Colonic mucosa (tissue), 4 donors: ENCODE measurements at regions not wholly inside any gene's neighbourhood (a gene's known extent, or its start where the extent isn't known, plus 50 kb on each side); places are given as distances from the start of the nearest gene placed in this dataset.

Source experiments
- DNase-seq: peaks from one replicate; pipeline ENCODE4 v3.0.0-alpha.2; 2020
- H3K27ac ChIP-seq: fragments of 200-600 bp; one replicate; pipeline ENCODE4 v1.8.0; 2021
- H3K27me3 ChIP-seq: fragments of 200-600 bp; one replicate; pipeline ENCODE4 v1.8.0; 2021
- H3K36me3 ChIP-seq: fragments of 200-600 bp; one replicate; pipeline ENCODE4 v1.8.0; 2021
- H3K4me1 ChIP-seq: fragments of 200-600 bp; one replicate; pipeline ENCODE4 v1.8.0; 2021; ENCODE audit warnings: mild to moderate bottlenecking
- H3K4me3 ChIP-seq: fragments of 200-600 bp; one replicate; pipeline ENCODE4 v1.8.0; 2021
- H3K9ac ChIP-seq, 2 donors: one replicate each; pipeline ENCODE4 v1.7.0; 2013; ENCODE audit warnings: control low read depth in 2 of 2, low read depth in 2 of 2, low read length in 2 of 2
- H3K9me3 ChIP-seq: fragments of 200-600 bp; one replicate; pipeline ENCODE4 v1.8.0; 2021
- CTCF ChIP-seq: fragments of 200-600 bp; IDR thresholded peaks from one replicate; pipeline ENCODE4 v1.8.0; 2022; ENCODE audit warnings: antibody characterized with exemption, mild to moderate bottlenecking
- intact Hi-C: fragments of 100-400 bp; cut with DNase I; formaldehyde crosslinking; loops from one replicate; pipeline ENCODE4 v1.14.1; 2022
- donor health status: healthy.
- donor health status: DM: no; HTN: no; CAD: no.
- donor health status: DM: no; HTN: no; CAD: no.

- H3K9ac ChIP-seq = no peak overlapping the region
- no peak overlapping the region for H3K27ac ChIP-seq
- no peak overlapping the region for H3K4me3 ChIP-seq
- intact Hi-C loops = no loop called here
- H3K36me3 ChIP-seq = no peaks in the 10 kb centered on the region
- no peaks in the 10 kb centered on the region for H3K9me3 ChIP-seq
- no peak for TF ChIP-seq CTCF
- DNase-seq = no peak
- no peaks in the 10 kb centered on the region for H3K4me1 ChIP-seq
- H3K27me3 ChIP-seq = peaks cover 7% of the 10 kb centered on the region
Measured at GRCh38 chrX:139209342-139209741, 321.2 kb upstream of the F9 start.

GRCh38 chrX:139207655-139208054 is 322.9 kb upstream of the F9 start:
- TF ChIP-seq CTCF = no peak
- H3K27ac ChIP-seq = no peak overlapping the region
- H3K9me3 ChIP-seq = no peaks in the 10 kb centered on the region
- DNase-seq = no peak
- no peaks in the 10 kb centered on the region for H3K36me3 ChIP-seq
- peaks cover 15% of the 10 kb centered on the region for H3K27me3 ChIP-seq
- no peak overlapping the region for H3K4me3 ChIP-seq
- no peaks in the 10 kb centered on the region for H3K4me1 ChIP-seq
- no peak overlapping the region for H3K9ac ChIP-seq
- intact Hi-C loops = no loop called here

- DNase-seq = no peak
- peaks cover 15% of the 10 kb centered on the region for H3K27me3 ChIP-seq
- no peak overlapping the region for H3K4me3 ChIP-seq
- no peak for TF ChIP-seq CTCF
- H3K9ac ChIP-seq = no peak overlapping the region
- intact Hi-C loops = no loop called here
- no peaks in the 10 kb centered on the region for H3K4me1 ChIP-seq
- no peaks in the 10 kb centered on the region for H3K36me3 ChIP-seq
- no peaks in the 10 kb centered on the region for H3K9me3 ChIP-seq
- H3K27ac ChIP-seq = no peak overlapping the region
Measured at GRCh38 chrX:139206914-139207313, 323.6 kb upstream of the F9 start.

DNA sequence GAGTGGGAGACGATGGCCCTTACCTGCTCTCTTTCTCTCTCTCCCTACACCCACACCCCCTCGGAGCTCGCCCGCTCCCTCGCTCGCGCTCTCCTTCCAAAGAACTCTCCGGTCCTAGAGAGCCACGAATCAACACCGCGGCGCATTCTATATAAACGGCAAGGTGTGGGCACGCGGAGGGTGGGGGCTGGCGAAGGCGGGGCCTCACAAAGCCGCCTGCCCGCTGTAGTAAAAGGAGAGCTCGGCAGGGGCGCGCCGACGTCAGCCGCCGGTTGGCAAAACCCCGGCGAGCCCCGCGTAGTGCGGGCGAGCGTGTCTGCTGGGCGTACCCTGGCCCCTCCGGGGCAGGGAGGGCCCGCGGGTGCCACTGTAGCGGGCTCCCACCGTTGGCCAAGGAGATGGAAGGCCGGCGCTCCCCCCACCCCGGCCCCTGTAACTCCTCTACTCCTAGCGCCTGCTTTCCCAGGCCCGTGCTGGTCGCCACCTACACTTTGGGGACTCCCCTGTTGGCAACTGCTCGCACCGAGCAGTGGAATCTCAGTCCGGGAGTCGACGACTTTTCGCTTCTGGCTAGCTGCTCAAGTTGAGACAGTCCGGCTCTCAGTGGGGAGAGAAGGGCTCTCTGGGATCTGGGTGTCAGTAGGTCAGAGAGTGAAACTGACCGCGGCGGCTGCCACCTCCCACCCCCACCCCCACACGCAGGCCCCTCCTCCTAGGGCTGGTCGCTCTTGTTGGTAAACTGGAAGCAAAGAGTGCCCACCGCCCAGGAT is 325.5 kb upstream of the F9 start:
- peak; percentile 24 for DNase-seq
- Histone ChIP-seq H3K4me3 (peak overlapping the region; percentile 38), H3K4me1 (no peaks in the 10 kb centered on the region), H3K36me3 (no peaks in the 10 kb centered on the region), H3K27ac (peak overlapping the region; percentile 13), H3K9me3 (no peaks in the 10 kb centered on the region), H3K27me3 (peaks cover 15% of the 10 kb centered on the region), H3K9ac (peak overlapping the region in 1 of 2 donors; percentile 26)
- TF ChIP-seq CTCF = no peak
- intact Hi-C loops = no loop called here

- TF ChIP-seq CTCF = no peak
- Histone ChIP-seq H3K27me3 (peaks cover 15% of the 10 kb centered on the region), H3K9ac (no peak overlapping the region), H3K36me3 (no peaks in the 10 kb centered on the region), H3K9me3 (no peaks in the 10 kb centered on the region), H3K4me1 (no peaks in the 10 kb centered on the region), H3K4me3 (peak overlapping the region; percentile 38), H3K27ac (no peak overlapping the region)
- DNase-seq = no peak
- intact Hi-C loops = no loop called here
Measured at GRCh38 chrX:139204571-139204897, 326.0 kb upstream of the F9 start.
